Smooth muscle cell (in vitro differentiated cells): ENCODE measurements at regions not wholly inside any gene's neighbourhood (a gene's known extent, or its start where the extent isn't known, plus 50 kb on each side); places are given as distances from the start of the nearest gene placed in this dataset.
"Not testable (repeated sequence)": the region's sequence is repeated elsewhere in the genome, so short reads cannot be mapped to it uniquely, and the experiment has no call there.

ENCODE experiments used
- DNase-seq: peaks from one replicate; lab custom pipeline; 2025; ENCODE audit not compliant: unreplicated experiment; lab: John Stamatoyannopoulos, UW
- H2AFZ ChIP-seq: fragments of 200-600 bp; sonication (generic); 2 replicates; pipeline ENCODE4 v1.6.0; 2016; ENCODE audit warnings: antibody characterized with exemption, low read depth, mild to moderate bottlenecking
- H3F3A ChIP-seq: fragments of 200-600 bp; sonication (generic); 2 replicates; pipeline ENCODE4 v1.6.0; 2017; ENCODE audit warnings: antibody characterized with exemption, low read depth
- H3K27ac ChIP-seq: fragments of 200-600 bp; sonication (generic); 2 replicates; pipeline ENCODE4 v1.5.1; 2016; ENCODE audit warnings: low read depth, mild to moderate bottlenecking
- H3K27me3 ChIP-seq: fragments of 200-600 bp; sonication (generic); 2 replicates; pipeline ENCODE4 v1.6.1; 2016; ENCODE audit warnings: low read depth, mild to moderate bottlenecking
- H3K36me3 ChIP-seq: fragments of 200-600 bp; sonication (generic); 2 replicates; pipeline ENCODE4 v1.5.1; 2016; ENCODE audit warnings: low read depth
- H3K4me1 ChIP-seq: fragments of 200-600 bp; sonication (generic); 2 replicates; pipeline ENCODE4 v1.5.1; 2016; ENCODE audit warnings: low read depth
- H3K4me2 ChIP-seq: fragments of 200-600 bp; sonication (generic); 2 replicates; pipeline ENCODE4 v1.6.0; 2016; ENCODE audit warnings: mild to moderate bottlenecking
- H3K4me3 ChIP-seq: fragments of 200-600 bp; sonication (generic); 2 replicates; pipeline ENCODE4 v1.5.1; 2016; ENCODE audit warnings: mild to moderate bottlenecking
- H3K79me2 ChIP-seq: fragments of 200-600 bp; sonication (generic); 2 replicates; pipeline ENCODE4 v1.6.0; 2016; ENCODE audit warnings: low read depth, mild to moderate bottlenecking
- H3K9ac ChIP-seq: fragments of 200-600 bp; sonication (generic); 2 replicates; pipeline ENCODE4 v1.6.0; 2016; ENCODE audit warnings: low read depth
- H3K9me3 ChIP-seq: fragments of 200-600 bp; sonication (generic); replicated peaks from 2 replicates; pipeline ENCODE4 v1.5.1; 2016; ENCODE audit warnings: low read depth
- H4K20me1 ChIP-seq: fragments of 200-600 bp; sonication (generic); 2 replicates; pipeline ENCODE4 v1.6.0; 2016; ENCODE audit warnings: low read depth
- WGBS: methylation state at CpG from one replicate; pipeline ENCODE4 v1.1.7; 2016; ENCODE audit warnings: low lambda C conversion rate; 5-methylcytosine and 5-hydroxymethylcytosine counted together
- TF ChIP-seq, protein P1 (sequence below): fragments of 200-600 bp; sonication (generic); IDR thresholded peaks from 2 replicates; pipeline ENCODE4 v1.5.1; 2017; ENCODE audit warnings: borderline replicate concordance, mild to moderate bottlenecking, antibody characterized with exemption; ENCODE audit not compliant: insufficient read depth, poor library complexity, severe bottlenecking

DNA sequence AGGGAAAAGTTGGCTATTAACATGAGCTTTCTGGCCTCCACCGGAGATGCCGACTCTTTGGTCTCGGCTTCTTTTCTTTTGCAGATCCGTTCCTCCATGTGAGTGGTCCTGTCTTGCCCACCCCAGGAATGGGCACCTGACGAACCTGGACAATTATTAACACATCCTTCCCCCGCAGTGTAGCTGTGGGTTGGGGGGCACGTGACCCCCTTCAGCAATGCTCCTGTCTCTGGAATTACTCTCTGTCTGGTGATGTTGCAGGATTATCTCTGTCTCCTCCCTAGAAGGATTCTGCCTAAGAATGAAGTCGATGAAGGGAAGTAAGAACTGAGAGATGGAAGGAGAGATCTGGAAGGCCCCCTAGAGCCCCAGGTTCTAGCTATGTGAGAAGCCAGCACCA, 115.2 kb upstream of the NPAS2 start:
- H3K27me3 ChIP-seq, result no peaks in the 10 kb centered on the region
- H3K4me3 ChIP-seq, result no peak overlapping the region
- no peaks in the 10 kb centered on the region for H4K20me1 ChIP-seq
- H3K9ac ChIP-seq, result no peak overlapping the region
- no peaks in the 10 kb centered on the region for H3K4me1 ChIP-seq
- TF ChIP-seq, protein P1, sequence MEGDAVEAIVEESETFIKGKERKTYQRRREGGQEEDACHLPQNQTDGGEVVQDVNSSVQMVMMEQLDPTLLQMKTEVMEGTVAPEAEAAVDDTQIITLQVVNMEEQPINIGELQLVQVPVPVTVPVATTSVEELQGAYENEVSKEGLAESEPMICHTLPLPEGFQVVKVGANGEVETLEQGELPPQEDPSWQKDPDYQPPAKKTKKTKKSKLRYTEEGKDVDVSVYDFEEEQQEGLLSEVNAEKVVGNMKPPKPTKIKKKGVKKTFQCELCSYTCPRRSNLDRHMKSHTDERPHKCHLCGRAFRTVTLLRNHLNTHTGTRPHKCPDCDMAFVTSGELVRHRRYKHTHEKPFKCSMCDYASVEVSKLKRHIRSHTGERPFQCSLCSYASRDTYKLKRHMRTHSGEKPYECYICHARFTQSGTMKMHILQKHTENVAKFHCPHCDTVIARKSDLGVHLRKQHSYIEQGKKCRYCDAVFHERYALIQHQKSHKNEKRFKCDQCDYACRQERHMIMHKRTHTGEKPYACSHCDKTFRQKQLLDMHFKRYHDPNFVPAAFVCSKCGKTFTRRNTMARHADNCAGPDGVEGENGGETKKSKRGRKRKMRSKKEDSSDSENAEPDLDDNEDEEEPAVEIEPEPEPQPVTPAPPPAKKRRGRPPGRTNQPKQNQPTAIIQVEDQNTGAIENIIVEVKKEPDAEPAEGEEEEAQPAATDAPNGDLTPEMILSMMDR, result no peak
- no peak for DNase-seq
- H2AFZ ChIP-seq, result no peak overlapping the region
- no peak overlapping the region for H3K27ac ChIP-seq
- no peak overlapping the region for H3K4me2 ChIP-seq
- no peaks in the 10 kb centered on the region for H3K9me3 ChIP-seq
- no peaks in the 10 kb centered on the region for H3K79me2 ChIP-seq
- no peaks in the 10 kb centered on the region for H3K36me3 ChIP-seq
- no peaks in the 10 kb centered on the region for H3F3A ChIP-seq
- 90% methylated on average over 8 of the region's 8 CpGs for WGBS

DNA sequence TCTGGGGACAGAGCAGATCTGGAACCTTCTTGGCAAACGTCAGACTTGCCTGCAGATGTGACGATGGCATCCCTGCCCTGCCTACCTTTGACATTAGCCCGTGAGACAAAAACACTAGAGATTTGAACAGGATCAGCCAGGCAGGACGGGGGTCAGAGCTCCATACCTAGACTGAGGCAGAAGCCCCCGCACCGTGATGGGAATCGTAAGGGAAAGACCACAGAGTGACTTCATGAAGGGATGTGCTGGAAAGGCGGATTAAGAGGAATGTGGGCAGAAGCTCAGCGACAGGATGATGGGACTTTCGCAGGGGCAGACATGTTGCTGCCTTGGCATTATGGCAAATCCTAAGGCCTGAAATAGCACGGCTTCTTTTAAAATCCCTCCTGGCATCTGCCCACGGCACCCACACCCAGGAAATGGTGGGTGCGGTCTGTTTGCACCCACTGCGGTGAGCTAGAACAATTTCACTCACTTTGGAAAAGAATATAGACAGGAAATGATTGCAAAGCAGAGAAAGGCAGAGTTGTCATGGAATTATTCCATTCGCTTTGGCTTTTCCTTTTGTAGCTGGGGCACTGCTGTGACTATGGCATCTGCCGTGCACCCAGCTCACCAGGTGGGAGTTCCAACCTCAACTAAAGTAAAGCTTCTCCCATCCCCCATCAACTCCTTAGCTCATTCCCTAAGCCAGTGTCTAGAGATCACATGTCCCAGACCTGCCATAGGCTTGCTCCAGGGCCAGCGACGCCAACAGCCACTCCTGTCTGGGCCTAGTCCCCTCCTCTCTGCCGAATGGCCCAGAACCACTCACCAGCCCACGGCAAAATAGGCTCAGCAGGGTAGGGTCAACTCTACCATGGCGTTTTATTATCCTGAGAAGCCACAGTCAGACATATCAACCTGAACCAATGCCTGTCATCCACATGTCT, 112.7 kb upstream of the NPAS2 start:
- Histone ChIP-seq H3K79me2 (no peaks in the 10 kb centered on the region), H3K4me3 (no peak overlapping the region), H3K36me3 (no peaks in the 10 kb centered on the region), H2AFZ (no peak overlapping the region), H3K9ac (no peak overlapping the region), H4K20me1 (no peaks in the 10 kb centered on the region), H3K27ac (no peak overlapping the region), H3K4me2 (no peak overlapping the region), H3K9me3 (no peaks in the 10 kb centered on the region), H3K27me3 (no peaks in the 10 kb centered on the region), H3K4me1 (no peaks in the 10 kb centered on the region), H3F3A (no peaks in the 10 kb centered on the region)
- TF ChIP-seq, protein P1, result no peak
- no peak for DNase-seq
- 85% methylated on average over 21 of the region's 21 CpGs for WGBS

DNA sequence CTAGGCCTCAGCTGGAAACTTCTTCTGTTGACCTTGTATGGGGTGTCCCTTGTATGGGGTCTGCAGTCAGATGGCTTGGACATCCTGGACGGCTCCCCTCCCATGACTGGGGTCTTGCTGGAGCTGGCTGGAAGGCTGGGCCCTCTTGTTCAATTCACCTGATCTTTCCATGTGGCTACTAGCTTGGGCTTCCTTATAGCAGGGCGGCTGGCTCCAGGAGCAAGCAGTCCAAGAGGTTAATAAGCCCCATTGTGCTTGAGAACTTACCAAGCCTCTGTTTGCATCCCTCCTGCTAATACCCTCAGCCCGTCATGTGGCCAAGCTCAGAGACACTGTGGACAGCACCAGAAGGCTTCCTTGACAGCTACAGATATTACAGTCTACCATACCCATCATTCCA, 111.6 kb upstream of the NPAS2 start:
- Histone ChIP-seq H3K27ac (no peak overlapping the region), H3F3A (no peaks in the 10 kb centered on the region), H2AFZ (no peak overlapping the region), H3K9ac (no peak overlapping the region), H3K4me2 (no peak overlapping the region), H3K9me3 (no peaks in the 10 kb centered on the region), H3K79me2 (no peaks in the 10 kb centered on the region), H3K4me3 (no peak overlapping the region), H3K27me3 (no peaks in the 10 kb centered on the region), H4K20me1 (no peaks in the 10 kb centered on the region), H3K36me3 (no peaks in the 10 kb centered on the region), H3K4me1 (no peaks in the 10 kb centered on the region)
- no peak for DNase-seq
- WGBS, result 52% methylated on average over 3 of the region's 3 CpGs
- TF ChIP-seq, protein P1, result no peak

DNA sequence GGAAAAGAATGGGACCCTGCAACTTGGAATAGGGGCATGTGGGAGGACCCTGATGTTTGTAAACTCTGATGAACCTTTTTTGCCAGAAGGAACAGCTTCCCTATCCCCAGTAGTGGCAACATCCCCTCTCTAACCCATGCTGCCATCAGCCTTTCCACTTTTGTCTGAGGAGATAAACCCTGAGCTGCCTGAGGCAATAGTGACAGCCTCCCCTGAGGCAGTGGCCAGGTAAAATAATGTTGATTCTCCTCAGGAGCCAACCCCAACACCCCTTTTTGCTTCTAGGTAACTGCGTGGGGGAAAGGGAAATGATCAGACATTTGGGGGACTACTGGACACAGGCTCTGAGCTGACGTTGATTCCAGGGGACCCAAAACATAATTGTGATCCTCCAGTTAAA, 106.8 kb upstream of the NPAS2 start:
- H4K20me1 ChIP-seq, result no peaks in the 10 kb centered on the region
- H3K9ac ChIP-seq, result no peak overlapping the region
- no peak for DNase-seq
- H3K4me2 ChIP-seq, result no peak overlapping the region
- H3F3A ChIP-seq, result no peaks in the 10 kb centered on the region
- H2AFZ ChIP-seq, result no peak overlapping the region
- H3K9me3 ChIP-seq, result no peaks in the 10 kb centered on the region
- 40% methylated on average over 2 of the region's 2 CpGs for WGBS
- H3K4me3 ChIP-seq, result no peak overlapping the region
- H3K79me2 ChIP-seq, result no peaks in the 10 kb centered on the region
- no peaks in the 10 kb centered on the region for H3K4me1 ChIP-seq
- TF ChIP-seq, protein P1, result no peak
- H3K27ac ChIP-seq, result no peak overlapping the region
- H3K27me3 ChIP-seq, result no peaks in the 10 kb centered on the region
- H3K36me3 ChIP-seq, result no peaks in the 10 kb centered on the region

DNA sequence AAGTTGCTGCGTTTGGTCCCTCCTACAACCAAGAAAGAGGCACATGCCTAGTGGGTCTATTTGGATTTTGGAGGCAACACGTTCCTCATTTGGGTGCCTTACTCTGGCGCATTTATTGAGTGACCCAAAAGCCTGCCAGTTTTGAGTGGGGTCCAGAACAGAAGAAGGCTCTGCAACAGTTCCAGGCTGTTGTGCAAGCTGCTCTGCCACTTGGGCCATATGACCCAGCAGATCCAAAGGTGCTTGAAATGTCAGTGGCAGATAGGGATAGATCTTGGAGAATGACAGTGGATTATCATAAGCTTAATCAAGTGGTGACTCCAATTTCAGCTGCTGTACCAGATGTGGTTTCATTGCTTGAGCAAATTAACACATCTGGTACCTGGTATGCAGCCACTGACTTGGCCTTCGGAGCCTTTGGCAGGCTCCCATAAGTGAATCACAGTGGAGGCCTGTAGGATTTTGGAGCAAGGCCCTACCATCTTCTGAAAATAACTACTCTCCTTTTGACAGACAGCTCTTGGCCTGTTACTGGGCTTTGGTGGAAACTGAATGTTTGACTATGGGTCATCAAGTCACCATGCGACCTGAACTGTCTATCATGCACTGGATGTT, 105.4 kb upstream of the NPAS2 start:
- not testable (repeated sequence) for H2AFZ ChIP-seq, DNase-seq, H3K36me3 ChIP-seq, H3F3A ChIP-seq, H3K27me3 ChIP-seq, H3K4me1 ChIP-seq, H3K4me3 ChIP-seq, H3K4me2 ChIP-seq, H3K9ac ChIP-seq, H3K27ac ChIP-seq, H4K20me1 ChIP-seq, H3K79me2 ChIP-seq, H3K9me3 ChIP-seq
- WGBS, result 90% methylated on average over 5 of the region's 5 CpGs
